Epithelial cell of esophagus (primary cell): ENCODE measurements at regions not wholly inside any gene's neighbourhood (a gene's known extent, or its start where the extent isn't known, plus 50 kb on each side); places are given as distances from the start of the nearest gene placed in this dataset.

Experiments used
- DNase-seq: peaks from one replicate; pipeline ENCODE4 v3.0.0; 2010; ENCODE audit warnings: low read depth
- H3K4me3 ChIP-seq: 2 replicates; pipeline ENCODE4 v1.5.1; 2011; ENCODE audit warnings: mild to moderate bottlenecking, low read length, control low read depth
- TF ChIP-seq, protein P1 (sequence below): IDR thresholded peaks from 2 replicates; pipeline ENCODE4 v1.5.1; 2011; ENCODE audit warnings: low read depth, mild to moderate bottlenecking, low read length, control low read depth, inconsistent platforms; ENCODE audit not compliant: insufficient read depth; ENCODE audit errors: missing control alignments

GRCh38 chr2:196379600-196379999, 208.2 kb upstream of the STK17B start:
- DNase-seq = no peak
- no peak overlapping the region for H3K4me3 ChIP-seq
- TF ChIP-seq, protein P1, sequence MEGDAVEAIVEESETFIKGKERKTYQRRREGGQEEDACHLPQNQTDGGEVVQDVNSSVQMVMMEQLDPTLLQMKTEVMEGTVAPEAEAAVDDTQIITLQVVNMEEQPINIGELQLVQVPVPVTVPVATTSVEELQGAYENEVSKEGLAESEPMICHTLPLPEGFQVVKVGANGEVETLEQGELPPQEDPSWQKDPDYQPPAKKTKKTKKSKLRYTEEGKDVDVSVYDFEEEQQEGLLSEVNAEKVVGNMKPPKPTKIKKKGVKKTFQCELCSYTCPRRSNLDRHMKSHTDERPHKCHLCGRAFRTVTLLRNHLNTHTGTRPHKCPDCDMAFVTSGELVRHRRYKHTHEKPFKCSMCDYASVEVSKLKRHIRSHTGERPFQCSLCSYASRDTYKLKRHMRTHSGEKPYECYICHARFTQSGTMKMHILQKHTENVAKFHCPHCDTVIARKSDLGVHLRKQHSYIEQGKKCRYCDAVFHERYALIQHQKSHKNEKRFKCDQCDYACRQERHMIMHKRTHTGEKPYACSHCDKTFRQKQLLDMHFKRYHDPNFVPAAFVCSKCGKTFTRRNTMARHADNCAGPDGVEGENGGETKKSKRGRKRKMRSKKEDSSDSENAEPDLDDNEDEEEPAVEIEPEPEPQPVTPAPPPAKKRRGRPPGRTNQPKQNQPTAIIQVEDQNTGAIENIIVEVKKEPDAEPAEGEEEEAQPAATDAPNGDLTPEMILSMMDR = no peak

DNA sequence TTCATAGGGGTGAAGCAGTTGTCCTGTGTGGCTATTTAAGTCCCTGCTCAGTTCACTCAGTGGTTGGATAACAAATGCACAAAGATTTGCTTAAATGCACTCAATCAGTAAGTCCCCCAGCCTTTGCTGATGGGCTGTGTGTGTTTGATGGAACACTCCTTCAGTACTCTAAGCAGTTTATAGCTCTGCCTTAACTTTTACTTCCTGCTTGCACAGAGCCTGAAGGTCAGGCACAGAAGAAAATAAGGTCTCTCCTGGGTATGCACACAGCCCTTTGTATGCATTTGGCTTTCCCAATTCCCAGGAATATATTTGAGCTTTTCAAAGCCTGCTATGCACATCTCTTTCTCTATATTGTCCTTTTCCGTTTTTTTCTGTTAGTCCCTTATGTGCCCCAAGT, 208.7 kb upstream of the STK17B start:
- no peak for DNase-seq
- TF ChIP-seq, protein P1 = no peak
- H3K4me3 ChIP-seq = no peak overlapping the region

DNA sequence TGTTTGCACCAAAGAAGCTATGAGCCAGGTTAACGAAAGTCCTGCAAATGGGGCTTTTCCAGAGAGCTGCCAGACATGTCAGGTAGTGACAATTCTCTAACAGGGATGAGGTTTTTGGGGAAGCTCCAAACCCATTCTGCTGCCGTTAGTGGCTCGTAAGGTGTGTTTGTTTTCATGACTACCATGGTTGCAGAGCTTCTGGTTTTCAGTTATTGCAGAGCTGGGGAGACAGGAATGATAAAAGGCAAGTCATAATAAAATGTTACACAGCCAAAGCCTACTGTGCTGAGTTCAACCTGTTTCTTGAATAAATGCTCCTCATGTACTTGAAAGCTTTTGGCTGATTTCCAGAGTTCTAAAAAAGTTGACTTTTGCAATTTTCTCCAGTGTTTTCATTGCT, 209.2 kb upstream of the STK17B start:
- no peak for DNase-seq
- TF ChIP-seq, protein P1 = no peak
- no peak overlapping the region for H3K4me3 ChIP-seq

DNA sequence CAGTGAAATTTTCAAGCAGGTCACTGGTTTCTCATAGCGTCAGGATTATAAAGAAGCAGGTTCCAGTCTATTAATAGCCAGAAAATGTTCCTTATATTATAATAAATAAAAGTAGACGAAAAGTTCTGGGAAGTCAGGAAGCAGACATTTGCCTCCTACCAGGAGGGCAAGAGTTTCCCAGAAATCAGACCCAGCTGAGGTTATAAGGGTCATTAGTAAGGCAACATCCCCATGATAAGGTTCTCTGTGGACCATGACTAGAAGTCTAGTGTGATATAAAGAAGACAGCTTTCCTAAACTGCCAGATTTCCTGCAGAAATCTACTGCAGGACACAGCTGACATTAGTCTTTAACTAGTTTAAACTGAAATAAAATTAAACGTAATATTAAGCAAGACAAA, 210.1 kb upstream of the STK17B start:
- no peak for DNase-seq

GRCh38 chr2:196383799-196384198, 212.4 kb upstream of the STK17B start:
- DNase-seq = peak; percentile 55
- H3K4me3 ChIP-seq = no peak overlapping the region
- TF ChIP-seq, protein P1 = no peak

More for the DNA sequence above, 210.1 kb upstream of the STK17B start:
- no peak overlapping the region for H3K4me3 ChIP-seq
- TF ChIP-seq, protein P1 = no peak

DNA sequence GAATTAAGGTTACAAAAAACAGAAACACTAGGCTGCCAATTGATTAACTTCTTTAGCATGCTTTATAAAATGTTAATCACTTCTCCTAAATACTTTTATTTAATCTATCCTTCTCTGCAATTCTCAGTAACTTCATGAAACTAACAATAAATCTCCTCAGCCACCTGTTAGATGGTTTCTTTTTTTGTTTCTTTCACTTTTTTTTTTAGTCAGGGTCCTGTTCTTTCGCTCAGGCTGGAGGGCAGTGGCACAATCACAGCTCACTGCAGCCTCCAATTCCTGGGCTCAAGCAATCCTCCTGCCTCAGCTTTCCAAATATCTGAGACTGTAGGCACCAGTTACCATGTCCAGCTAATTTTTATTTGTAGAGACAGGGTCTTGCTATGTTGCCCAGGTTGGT, 213.4 kb upstream of the STK17B start:
- no peak overlapping the region for H3K4me3 ChIP-seq
- no peak for DNase-seq
- TF ChIP-seq, protein P1 = no peak

DNA sequence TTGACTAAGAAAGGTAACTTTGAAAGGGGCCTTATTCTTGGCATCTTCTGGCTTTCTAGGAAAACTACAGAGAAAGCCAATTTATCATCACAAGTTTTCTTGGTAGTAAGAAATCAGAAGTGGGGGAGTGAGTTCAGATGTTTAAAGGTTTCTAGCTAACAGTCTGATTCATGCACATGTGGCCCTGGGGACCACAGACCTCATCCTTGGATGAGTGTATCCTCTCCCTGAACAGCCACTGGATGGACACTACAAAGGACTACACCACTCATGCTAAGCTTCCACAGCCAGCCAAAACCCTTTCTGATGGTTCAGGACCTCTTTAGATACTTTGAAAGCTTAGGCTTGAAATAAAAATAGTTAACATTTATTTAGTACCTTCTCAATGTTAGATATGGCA, 218.3 kb upstream of the STK17B start:
- TF ChIP-seq, protein P1 = no peak
- no peak for DNase-seq
- H3K4me3 ChIP-seq = no peak overlapping the region
